SK-N-SH (cell line): ENCODE measurements at regions not wholly inside any gene's neighbourhood (a gene's known extent, or its start where the extent isn't known, plus 50 kb on each side); places are given as distances from the start of the nearest gene placed in this dataset.

ENCODE experiments used
- CTCF ChIA-PET: fragments of 300-600, 350-600 bp; formaldehyde crosslinking; extraction: SDS; loops from one replicate; lab custom pipeline; 2021; lab: Yijun Ruan, JAX
- POLR2A ChIA-PET: fragments of 350-600 bp; sonication (Branson Sonifier 250); formaldehyde crosslinking; extraction: SDS; loops from one replicate; lab custom pipeline; 2020; ENCODE audit warnings: antibody characterized with exemption, inconsistent platforms; lab: Yijun Ruan, JAX
- DNase-seq: peaks from one replicate; pipeline ENCODE4 v3.0.0; 2012
- H2AFZ ChIP-seq: fragments of 200-600 bp; sonication (generic); 2 replicates; pipeline ENCODE4 v1.8.1; 2016; ENCODE audit warnings: antibody characterized with exemption, mild to moderate bottlenecking, low read depth
- H3F3A ChIP-seq: fragments of 200-600 bp; sonication (generic); replicated peaks from 2 replicates; pipeline ENCODE3; 2016; ENCODE audit warnings: antibody characterized with exemption, mild to moderate bottlenecking; ENCODE audit not compliant: insufficient read depth
- H3K27ac ChIP-seq, 2 experiments: fragments of 200-500 bp in 1 of 2; fragments of 200-600 bp in 1 of 2; sonication (Bioruptor generic) in 1 of 2; sonication (generic), shearing (Covaris generic) in 1 of 2; 2 replicates each; pipeline versions ENCODE4 v1.5.1 to v1.6.1; 2014 to 2016; ENCODE audit warnings: low read depth in 2 of 2, inconsistent platforms in 1 of 2, low read length in 1 of 2, mild to moderate bottlenecking in 1 of 2, mixed read lengths in 1 of 2
- H3K27me3 ChIP-seq: fragments of 200-600 bp; sonication (generic), shearing (Covaris generic); 2 replicates; pipeline ENCODE4 v1.6.1; 2016; ENCODE audit warnings: mixed run types; ENCODE audit not compliant: insufficient read depth
- H3K36me3 ChIP-seq, 2 experiments: fragments of 200-500 bp in 1 of 2; fragments of 200-600 bp in 1 of 2; sonication (Bioruptor generic) in 1 of 2; sonication (generic) in 1 of 2; replicated peaks in 1 of 2; 2 replicates each; pipeline versions ENCODE3 to v1.5.1; 2014 to 2016; ENCODE audit warnings: low read length in 1 of 2, mild to moderate bottlenecking in 1 of 2; ENCODE audit not compliant: insufficient read depth in 2 of 2, control insufficient read depth in 1 of 2
- H3K4me1 ChIP-seq, 2 experiments: fragments of 200-500 bp in 1 of 2; fragments of 200-600 bp in 1 of 2; sonication (Bioruptor generic) in 1 of 2; sonication (generic), shearing (Covaris generic) in 1 of 2; 2 replicates each; pipeline versions ENCODE4 v1.5.1 to v1.6.1; 2014 to 2016; ENCODE audit warnings: low read depth in 1 of 2, low read length in 1 of 2, mixed run types in 1 of 2; ENCODE audit not compliant: insufficient read depth in 2 of 2, control insufficient read depth in 1 of 2
- H3K4me2 ChIP-seq: fragments of 200-600 bp; sonication (generic), shearing (Covaris generic); 2 replicates; pipeline ENCODE4 v1.6.1; 2017; ENCODE audit warnings: mixed run types
- H3K4me3 ChIP-seq, 2 experiments: fragments of 200-500 bp in 1 of 2; fragments of 200-600 bp in 1 of 2; sonication (Bioruptor generic) in 1 of 2; sonication (generic), shearing (Covaris generic) in 1 of 2; 2 replicates each; pipeline versions ENCODE4 v1.5.1 to v1.8.1; 2014 to 2016; ENCODE audit warnings: low read depth in 2 of 2, inconsistent platforms in 1 of 2, low read length in 1 of 2, mild to moderate bottlenecking in 1 of 2, mixed read lengths in 1 of 2, moderate library complexity in 1 of 2
- H3K79me2 ChIP-seq: fragments of 200-600 bp; sonication (generic); 2 replicates; pipeline ENCODE4 v1.8.1; 2017; ENCODE audit warnings: mild to moderate bottlenecking; ENCODE audit not compliant: insufficient read depth
- H3K9ac ChIP-seq: fragments of 200-600 bp; sonication (generic); 2 replicates; pipeline ENCODE4 v1.6.1; 2017; ENCODE audit warnings: mixed run types
- H3K9me2 ChIP-seq: fragments of 200-600 bp; sonication (generic); 2 replicates; pipeline ENCODE4 v1.6.1; 2017; ENCODE audit warnings: mixed run types
- H3K9me3 ChIP-seq: fragments of 200-600 bp; sonication (generic); 2 replicates; pipeline ENCODE4 v1.6.1; 2017; ENCODE audit warnings: mixed run types, mild to moderate bottlenecking, moderate library complexity
- H4K20me1 ChIP-seq: fragments of 200-600 bp; sonication (generic); 2 replicates; pipeline ENCODE4 v1.6.1; 2017; ENCODE audit warnings: mild to moderate bottlenecking, mixed run types; ENCODE audit not compliant: insufficient read depth
- EP300 ChIP-seq, 2 experiments: IDR thresholded peaks; 2 replicates each; pipeline versions ENCODE4 v1.4.0 to v1.6.1; 2012; ENCODE audit warnings: borderline replicate concordance in 1 of 2, low read depth in 1 of 2, low read length in 1 of 2
- EZH2phosphoT487 ChIP-seq: fragments of 200-600 bp; sonication (generic); IDR thresholded peaks from 2 replicates; pipeline ENCODE4 v1.6.1; 2017; ENCODE audit warnings: low read depth, mixed run types, mild to moderate bottlenecking, antibody characterized with exemption, moderate library complexity, borderline replicate concordance
- FOXJ3 ChIP-seq: sonication (generic); formaldehyde crosslinking; IDR thresholded peaks from 2 replicates; pipeline ENCODE4 v1.5.1; 2020; ENCODE audit warnings: mild to moderate bottlenecking, missing genetic modification reagents
- NFIC ChIP-seq: IDR thresholded peaks from 2 replicates; pipeline ENCODE4 v1.4.0; 2012; ENCODE audit warnings: borderline replicate concordance
- RAD21 ChIP-seq: IDR thresholded peaks from 2 replicates; pipeline ENCODE4 v1.6.1; 2012; ENCODE audit warnings: mild to moderate bottlenecking, low read length
- RFX5 ChIP-seq: IDR thresholded peaks from 2 replicates; pipeline ENCODE4 v1.6.1; 2012; ENCODE audit warnings: mild to moderate bottlenecking, improper control_type of control experiment, low read length
- SIN3A ChIP-seq: IDR thresholded peaks from 2 replicates; pipeline ENCODE4 v1.6.1; 2012; ENCODE audit warnings: low read depth, mild to moderate bottlenecking, low read length, moderate library complexity, borderline replicate concordance
- TCF12 ChIP-seq: IDR thresholded peaks from 2 replicates; pipeline ENCODE4 v1.4.0; 2012
- whole genome bisulfite sequencing: methylation state at CpG from one replicate; pipeline ENCODE4 v1.1.6; 2017; ENCODE audit warnings: low lambda C conversion rate; 5-methylcytosine and 5-hydroxymethylcytosine counted together
- TF ChIP-seq, protein P1 (sequence below): IDR thresholded peaks from 2 replicates; pipeline ENCODE4 v1.4.0; 2012; ENCODE audit warnings: low read depth, borderline replicate concordance
- TF ChIP-seq, protein P2 (sequence below): IDR thresholded peaks from 2 replicates; pipeline ENCODE4 v1.4.0; 2012; ENCODE audit warnings: low read depth
- TF ChIP-seq, protein P3 (sequence below): fragments of 200-600 bp; sonication (generic); IDR thresholded peaks from 2 replicates; pipeline ENCODE4 v1.6.1; 2017; ENCODE audit warnings: antibody characterized with exemption, mild to moderate bottlenecking, moderate library complexity

DNA sequence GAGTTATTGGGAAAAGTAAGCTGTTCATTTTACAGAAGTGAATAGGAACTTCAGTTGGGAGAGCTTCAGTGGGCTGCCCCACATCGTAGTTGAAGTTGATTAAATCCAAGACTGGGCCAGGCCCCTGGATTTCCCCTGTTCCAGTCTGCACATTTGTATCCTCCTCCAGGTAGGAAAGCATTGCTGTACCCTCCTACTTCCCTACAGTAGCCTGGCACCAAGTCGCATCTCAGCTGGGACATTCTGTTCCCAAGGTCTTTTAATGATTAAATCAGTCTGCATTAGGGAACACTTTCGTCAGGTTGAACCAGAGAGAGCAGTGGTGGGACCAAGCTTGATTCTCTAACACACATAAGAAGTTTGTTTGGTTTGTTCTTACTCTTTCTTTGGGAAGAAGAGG is 165.8 kb upstream of the PPARGC1A start:
- TF ChIP-seq FOXJ3 (CRISPR knock-in tag), result no peak
- TF ChIP-seq NFIC, result no peak
- no peak for TF ChIP-seq RFX5
- TF ChIP-seq RAD21, result no peak
- TF ChIP-seq, protein P1, sequence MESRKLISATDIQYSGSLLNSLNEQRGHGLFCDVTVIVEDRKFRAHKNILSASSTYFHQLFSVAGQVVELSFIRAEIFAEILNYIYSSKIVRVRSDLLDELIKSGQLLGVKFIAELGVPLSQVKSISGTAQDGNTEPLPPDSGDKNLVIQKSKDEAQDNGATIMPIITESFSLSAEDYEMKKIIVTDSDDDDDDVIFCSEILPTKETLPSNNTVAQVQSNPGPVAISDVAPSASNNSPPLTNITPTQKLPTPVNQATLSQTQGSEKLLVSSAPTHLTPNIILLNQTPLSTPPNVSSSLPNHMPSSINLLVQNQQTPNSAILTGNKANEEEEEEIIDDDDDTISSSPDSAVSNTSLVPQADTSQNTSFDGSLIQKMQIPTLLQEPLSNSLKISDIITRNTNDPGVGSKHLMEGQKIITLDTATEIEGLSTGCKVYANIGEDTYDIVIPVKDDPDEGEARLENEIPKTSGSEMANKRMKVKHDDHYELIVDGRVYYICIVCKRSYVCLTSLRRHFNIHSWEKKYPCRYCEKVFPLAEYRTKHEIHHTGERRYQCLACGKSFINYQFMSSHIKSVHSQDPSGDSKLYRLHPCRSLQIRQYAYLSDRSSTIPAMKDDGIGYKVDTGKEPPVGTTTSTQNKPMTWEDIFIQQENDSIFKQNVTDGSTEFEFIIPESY, result no peak
- TF ChIP-seq, protein P2, sequence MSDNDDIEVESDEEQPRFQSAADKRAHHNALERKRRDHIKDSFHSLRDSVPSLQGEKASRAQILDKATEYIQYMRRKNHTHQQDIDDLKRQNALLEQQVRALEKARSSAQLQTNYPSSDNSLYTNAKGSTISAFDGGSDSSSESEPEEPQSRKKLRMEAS, result no peak
- TF ChIP-seq SIN3A, result no peak
- TF ChIP-seq EZH2phosphoT487, result no peak
- no peak for TF ChIP-seq EP300 (IDR thresholded peaks at IDR 0.05; ENCODE audit: borderline replicate concordance in 1 of 2, low read depth in 1 of 2, low read length in 1 of 2)
- TF ChIP-seq TCF12, result no peak
- no peaks in the 10 kb centered on the region for H4K20me1 ChIP-seq
- CTCF ChIA-PET, result no interaction called here
- WGBS, result 19% methylated on average over 3 of the region's 3 CpGs
- no peaks in the 10 kb centered on the region for H3F3A ChIP-seq
- H3K4me2 ChIP-seq, result no peak overlapping the region
- H2AFZ ChIP-seq, result no peak overlapping the region
- no peaks in the 10 kb centered on the region for H3K79me2 ChIP-seq
- DNase-seq, result no peak
- POLR2A ChIA-PET, result no interaction called here
- H3K27ac ChIP-seq, result no peak overlapping the region
- no peaks in the 10 kb centered on the region for H3K9me2 ChIP-seq
- H3K27me3 ChIP-seq, result no peaks in the 10 kb centered on the region
- H3K9ac ChIP-seq, result no peak overlapping the region
- no peak overlapping the region for H3K4me3 ChIP-seq
- no peaks in the 10 kb centered on the region for H3K36me3 ChIP-seq
- no peaks in the 10 kb centered on the region for H3K4me1 ChIP-seq
- H3K9me3 ChIP-seq, result no peaks in the 10 kb centered on the region

DNA sequence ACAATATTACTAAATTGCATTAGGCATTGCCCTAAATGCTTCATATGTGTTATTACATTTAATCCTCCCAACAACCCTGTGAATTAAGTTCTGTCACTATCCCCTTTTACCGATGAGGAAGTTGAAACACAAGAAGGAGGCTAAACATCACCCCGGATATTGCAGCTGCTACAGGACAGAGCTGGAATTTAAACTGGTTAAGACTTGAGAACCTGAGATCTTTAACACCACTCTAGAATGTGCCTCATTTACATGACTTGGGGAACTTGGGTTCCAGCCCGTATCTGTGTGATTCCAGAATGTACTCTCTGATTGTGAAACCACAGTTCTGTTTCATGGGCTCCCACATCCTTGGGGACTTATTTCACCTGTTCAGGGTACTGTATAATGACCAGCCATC is 165.1 kb upstream of the PPARGC1A start:
- no peak overlapping the region for H2AFZ ChIP-seq
- no peak overlapping the region for H3K9ac ChIP-seq
- no peak overlapping the region for H3K4me3 ChIP-seq
- WGBS, result 73% methylated on average over 3 of the region's 3 CpGs
- H3K36me3 ChIP-seq, result no peaks in the 10 kb centered on the region
- no peaks in the 10 kb centered on the region for H3K27me3 ChIP-seq
- no peaks in the 10 kb centered on the region for H3F3A ChIP-seq
- no peak for DNase-seq
- H3K9me2 ChIP-seq, result no peaks in the 10 kb centered on the region
- H4K20me1 ChIP-seq, result no peaks in the 10 kb centered on the region
- TF ChIP-seq, protein P3, sequence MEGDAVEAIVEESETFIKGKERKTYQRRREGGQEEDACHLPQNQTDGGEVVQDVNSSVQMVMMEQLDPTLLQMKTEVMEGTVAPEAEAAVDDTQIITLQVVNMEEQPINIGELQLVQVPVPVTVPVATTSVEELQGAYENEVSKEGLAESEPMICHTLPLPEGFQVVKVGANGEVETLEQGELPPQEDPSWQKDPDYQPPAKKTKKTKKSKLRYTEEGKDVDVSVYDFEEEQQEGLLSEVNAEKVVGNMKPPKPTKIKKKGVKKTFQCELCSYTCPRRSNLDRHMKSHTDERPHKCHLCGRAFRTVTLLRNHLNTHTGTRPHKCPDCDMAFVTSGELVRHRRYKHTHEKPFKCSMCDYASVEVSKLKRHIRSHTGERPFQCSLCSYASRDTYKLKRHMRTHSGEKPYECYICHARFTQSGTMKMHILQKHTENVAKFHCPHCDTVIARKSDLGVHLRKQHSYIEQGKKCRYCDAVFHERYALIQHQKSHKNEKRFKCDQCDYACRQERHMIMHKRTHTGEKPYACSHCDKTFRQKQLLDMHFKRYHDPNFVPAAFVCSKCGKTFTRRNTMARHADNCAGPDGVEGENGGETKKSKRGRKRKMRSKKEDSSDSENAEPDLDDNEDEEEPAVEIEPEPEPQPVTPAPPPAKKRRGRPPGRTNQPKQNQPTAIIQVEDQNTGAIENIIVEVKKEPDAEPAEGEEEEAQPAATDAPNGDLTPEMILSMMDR, result no peak
- no peak for TF ChIP-seq SIN3A
- no peak overlapping the region for H3K27ac ChIP-seq
- CTCF ChIA-PET, result no interaction called here
- H3K4me2 ChIP-seq, result no peak overlapping the region
- POLR2A ChIA-PET, result no interaction called here
- no peaks in the 10 kb centered on the region for H3K4me1 ChIP-seq
- H3K79me2 ChIP-seq, result no peaks in the 10 kb centered on the region
- no peaks in the 10 kb centered on the region for H3K9me3 ChIP-seq
